ENCODE measurements at regions not wholly inside any gene's neighbourhood (a gene's known extent, or its start where the extent isn't known, plus 50 kb on each side); places are given as distances from the start of the nearest gene placed in this dataset.

- H3K27ac ChIP-seq (ENCODE audit: insufficient read length, low read depth, low read length) = no peak overlapping the region
- Mint-ChIP-seq H3K27ac (no peak overlapping the region), H3K36me3 (ENCODE audit: insufficient read depth in 1 of 3, low read depth in 3 of 3) (no peaks in the 10 kb centered on the region), H3K9me3 (no peaks in the 10 kb centered on the region), H3K4me3 (no peak overlapping the region), H3K27me3 (ENCODE audit: low read depth) (no peaks in the 10 kb centered on the region), H3K4me1 (peaks cover 58 to 73% of the 10 kb centered on the region in 2 experiments)
- H3K18ac ChIP-seq (ENCODE audit: insufficient read length, low read depth, low read length) = no peak overlapping the region
- H3K56ac ChIP-seq (ENCODE audit: insufficient read length, low read depth, low read length) = no peak overlapping the region
- H3K9me3 ChIP-seq (ENCODE audit: control insufficient read depth, low read depth, low read length) = no peaks in the 10 kb centered on the region
- H2BK20ac ChIP-seq (ENCODE audit: low read depth, low read length, poor library complexity, severe bottlenecking) = no peak overlapping the region
- H3K79me1 ChIP-seq (ENCODE audit: insufficient read depth, low read depth, low read length, poor library complexity, severe bottlenecking) = peaks cover 10% of the 10 kb centered on the region
- H4K8ac ChIP-seq (replicated peaks; ENCODE audit: insufficient read length, low read depth, low read length) = no peak overlapping the region
- no peaks in the 10 kb centered on the region for H3K23me2 ChIP-seq (ENCODE audit: insufficient read length, low read depth, low read length, poor library complexity, severe bottlenecking)
- H3K4me1 ChIP-seq (ENCODE audit: insufficient read depth, low read length) = no peaks in the 10 kb centered on the region; the same call in 1 of the 2 replicates
- H2AFZ ChIP-seq (ENCODE audit: low read length) = no peak overlapping the region
- no peak overlapping the region for H4K5ac ChIP-seq (ENCODE audit: insufficient read length, low read depth, low read length)
- DNase-seq = no peak
- no peak overlapping the region for H4K91ac ChIP-seq (ENCODE audit: insufficient read length, low read depth, low read length)
- H3K9ac ChIP-seq (ENCODE audit: extremely low read depth, insufficient read length, low read length) = no peak overlapping the region
- no peak for TF ChIP-seq CTCF (conservative IDR thresholded peaks at IDR 0.05)
- WGBS (ENCODE audit: extremely low coverage, insufficient read length, low lambda C conversion rate) = no CpG with 5 or more reads among the region's 3 CpGs
- H4K20me1 ChIP-seq (ENCODE audit: control insufficient read depth, insufficient read depth, insufficient read length) = no peaks in the 10 kb centered on the region
- no peak overlapping the region for H2BK5ac ChIP-seq (ENCODE audit: insufficient read length, low read length)
- H3K23ac ChIP-seq (ENCODE audit: insufficient read length, low read depth, low read length) = no peak overlapping the region
- no peak overlapping the region for H3K4me2 ChIP-seq (ENCODE audit: insufficient read depth, insufficient read length, low read length)
- no peak overlapping the region for H3K4ac ChIP-seq (ENCODE audit: low read depth, low read length)
- no peak overlapping the region for H2BK12ac ChIP-seq (ENCODE audit: insufficient read length, low read depth, low read length)
- no peak overlapping the region for H2AK5ac ChIP-seq (ENCODE audit: insufficient read length, low read length)
- H3K79me2 ChIP-seq (ENCODE audit: insufficient read depth, low read length) = peaks cover 53% of the 10 kb centered on the region; the same call in 1 of the 2 replicates
- H2BK120ac ChIP-seq (ENCODE audit: low read depth, low read length, poor library complexity, severe bottlenecking) = no peak overlapping the region
- H3K14ac ChIP-seq (ENCODE audit: insufficient read depth, low read length) = no peak overlapping the region
- no peak overlapping the region for H3T11ph ChIP-seq (ENCODE audit: low read length)
- H2BK15ac ChIP-seq (ENCODE audit: low read depth, low read length) = no peak overlapping the region
- H3K27me3 ChIP-seq (ENCODE audit: insufficient read depth, low read length) = no peaks in the 10 kb centered on the region
These were observed 449.5 kb downstream of the SHQ1 start for GRCh38 chr3:72398781-72399180.

Data from H9 (cell line).